CD4-positive, alpha-beta memory T cell (primary cell): ENCODE measurements at regions not wholly inside any gene's neighbourhood (a gene's known extent, or its start where the extent isn't known, plus 50 kb on each side); places are given as distances from the start of the nearest gene placed in this dataset.

ENCODE experiments used
- CTCF ChIA-PET: fragments of 350-600 bp; sonication (Branson Sonifier 250); formaldehyde crosslinking; loops from one replicate; lab custom pipeline; 2021; ENCODE audit warnings: inconsistent platforms; ENCODE audit not compliant: partially characterized antibody; lab: Charles Lee
- POLR2A ChIA-PET: fragments of 350-600 bp; sonication (Branson Sonifier 250); formaldehyde crosslinking; loops from one replicate; lab custom pipeline; 2021; ENCODE audit not compliant: partially characterized antibody; lab: Charles Lee
- DNase-seq, 5 donors: peaks; one replicate each; pipeline versions ENCODE4 v3.0.0 to v3.0.0-alpha.2; 2020 to 2022; ENCODE audit warnings: mixed read lengths in 1 of 5
- H3K27ac ChIP-seq: one replicate; pipeline ENCODE4 v1.7.0; 2013; ENCODE audit warnings: low read depth, low read length
- H3K27me3 ChIP-seq: 2 replicates; pipeline ENCODE4 v1.7.0; 2013; ENCODE audit warnings: mild to moderate bottlenecking, low read length, moderate library complexity; ENCODE audit not compliant: insufficient read depth
- H3K36me3 ChIP-seq: 2 replicates; pipeline ENCODE4 v1.7.0; 2013; ENCODE audit warnings: mild to moderate bottlenecking, low read length, moderate library complexity; ENCODE audit not compliant: insufficient read depth
- H3K4me1 ChIP-seq: 2 replicates; pipeline ENCODE4 v1.7.0; 2013; ENCODE audit warnings: mild to moderate bottlenecking, low read length, moderate library complexity; ENCODE audit not compliant: insufficient read depth
- H3K4me3 ChIP-seq, 2 donors: one replicate each; pipeline ENCODE4 v1.7.0; 2013; ENCODE audit warnings: low read length in 2 of 2, mild to moderate bottlenecking in 1 of 2
- H3K9me3 ChIP-seq, 2 donors: one replicate each; pipeline ENCODE4 v1.7.0; 2013; ENCODE audit warnings: low read length in 2 of 2, control low read depth in 1 of 2; ENCODE audit not compliant: control insufficient read depth in 1 of 2
- H3K27ac Mint-ChIP-seq, 7 donors: one replicate each; pipeline ENCODE4 v1.8.0; 2020 to 2021; ENCODE audit warnings: mixed read lengths in 7 of 7, mild to moderate bottlenecking in 6 of 7, inconsistent platforms in 3 of 7, moderate library complexity in 3 of 7
- H3K27me3 Mint-ChIP-seq, 2 donors: one replicate each; pipeline ENCODE4 v1.8.0; 2020 to 2021; ENCODE audit warnings: mixed read lengths in 2 of 2
- H3K36me3 Mint-ChIP-seq, 2 donors: one replicate each; pipeline ENCODE4 v1.8.0; 2020 to 2021; ENCODE audit warnings: mixed read lengths in 2 of 2, inconsistent platforms in 1 of 2, mild to moderate bottlenecking in 1 of 2
- H3K4me1 Mint-ChIP-seq, 4 donors: one replicate each; pipeline ENCODE4 v1.8.0; 2020 to 2021; ENCODE audit warnings: mixed read lengths in 4 of 4, mild to moderate bottlenecking in 1 of 4
- H3K4me3 Mint-ChIP-seq, 8 donors: one replicate each; pipeline ENCODE4 v1.8.0; 2020 to 2021; ENCODE audit warnings: mixed read lengths in 8 of 8, mild to moderate bottlenecking in 7 of 8, moderate library complexity in 6 of 8, inconsistent platforms in 3 of 8
- H3K9me3 Mint-ChIP-seq, 8 donors: one replicate each; pipeline ENCODE4 v1.8.0; 2020 to 2021; ENCODE audit warnings: mixed read lengths in 8 of 8, mild to moderate bottlenecking in 5 of 8, inconsistent platforms in 3 of 8, moderate library complexity in 1 of 8
- intact Hi-C: fragments of 100-400 bp; cut with micrococcal nuclease; formaldehyde crosslinking; loops from one replicate; pipeline ENCODE4 v1.15.1; 2023

DNA sequence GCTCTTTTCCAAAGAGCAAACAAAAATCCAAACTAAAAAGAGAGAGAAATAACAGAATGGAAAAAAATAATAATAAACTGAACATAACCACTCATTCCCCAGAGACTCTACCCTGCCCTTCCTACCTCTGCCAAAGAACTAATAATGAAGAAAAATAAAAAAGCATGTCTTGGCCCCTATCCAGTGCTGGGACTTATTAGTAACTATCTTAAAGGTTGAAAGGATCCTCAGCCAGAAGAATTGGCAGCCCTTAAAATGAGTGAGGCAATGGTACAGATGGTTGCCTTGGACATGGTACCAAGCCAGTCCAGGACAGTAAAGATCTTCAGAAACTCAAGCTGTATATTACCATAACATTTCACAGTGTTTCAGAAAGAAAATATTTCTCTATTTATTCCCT is 279.3 kb downstream of the HACE1 start:
- H3K36me3 ChIP-seq = no peaks in the 10 kb centered on the region
- ChIA-PET CTCF (no interaction called here), POLR2A (no interaction called here)
- H3K36me3 Mint-ChIP-seq = no peaks in the 10 kb centered on the region
- no peaks in the 10 kb centered on the region for H3K4me1 ChIP-seq
- no peak overlapping the region for H3K4me3 Mint-ChIP-seq
- DNase-seq = no peak
- no peaks in the 10 kb centered on the region for H3K27me3 ChIP-seq
- no peak overlapping the region for H3K27ac ChIP-seq
- intact Hi-C loops = no loop called here
- peaks cover 0 to 6% of the 10 kb centered on the region in 2 donors for H3K27me3 Mint-ChIP-seq
- H3K9me3 Mint-ChIP-seq = peaks cover 0 to 2% (median 0%) of the 10 kb centered on the region in 8 donors
- H3K9me3 ChIP-seq = no peaks in the 10 kb centered on the region
- no peak overlapping the region for H3K27ac Mint-ChIP-seq
- H3K4me1 Mint-ChIP-seq = no peaks in the 10 kb centered on the region
- H3K4me3 ChIP-seq = no peak overlapping the region

DNA sequence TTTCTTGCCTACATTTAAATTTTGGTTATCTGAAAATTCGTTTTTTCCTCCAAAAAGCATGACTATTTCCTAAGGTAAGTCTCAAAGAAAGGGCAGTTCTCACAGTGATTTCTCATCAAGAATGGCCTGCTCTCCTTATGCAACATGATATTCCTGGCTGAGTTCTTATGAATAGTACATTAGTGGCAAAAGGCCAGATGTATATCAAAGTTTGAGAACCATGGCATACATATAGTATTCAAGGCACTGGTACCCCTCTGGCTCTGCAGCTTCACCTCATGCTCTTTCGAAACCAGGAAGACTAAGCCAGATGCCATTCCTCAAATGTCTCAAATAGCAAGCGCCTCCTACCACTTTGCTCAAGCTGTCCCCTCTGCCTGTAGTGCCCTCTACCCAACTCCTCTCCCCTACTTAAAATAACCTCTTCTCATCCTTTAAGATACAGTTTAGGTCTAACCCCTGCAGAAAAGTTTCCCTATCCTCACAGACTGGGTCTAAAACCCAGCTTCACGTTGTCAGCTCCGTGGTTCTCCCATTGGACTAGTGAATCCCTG is 280.3 kb downstream of the HACE1 start:
- DNase-seq = no peak
- no peak overlapping the region for H3K27ac ChIP-seq
- Mint-ChIP-seq H3K4me1 (no peaks in the 10 kb centered on the region), H3K27me3 (peaks cover 0 to 6% of the 10 kb centered on the region in 2 donors), H3K27ac (no peak overlapping the region), H3K4me3 (no peak overlapping the region), H3K9me3 (peaks cover 0 to 2% (median 0%) of the 10 kb centered on the region in 8 donors), H3K36me3 (no peaks in the 10 kb centered on the region)
- CTCF ChIA-PET = no interaction called here
- H3K36me3 ChIP-seq = no peaks in the 10 kb centered on the region
- intact Hi-C loops = no loop called here
- no peaks in the 10 kb centered on the region for H3K9me3 ChIP-seq
- POLR2A ChIA-PET = no interaction called here
- no peaks in the 10 kb centered on the region for H3K4me1 ChIP-seq
- H3K4me3 ChIP-seq = no peak overlapping the region
- no peaks in the 10 kb centered on the region for H3K27me3 ChIP-seq

DNA sequence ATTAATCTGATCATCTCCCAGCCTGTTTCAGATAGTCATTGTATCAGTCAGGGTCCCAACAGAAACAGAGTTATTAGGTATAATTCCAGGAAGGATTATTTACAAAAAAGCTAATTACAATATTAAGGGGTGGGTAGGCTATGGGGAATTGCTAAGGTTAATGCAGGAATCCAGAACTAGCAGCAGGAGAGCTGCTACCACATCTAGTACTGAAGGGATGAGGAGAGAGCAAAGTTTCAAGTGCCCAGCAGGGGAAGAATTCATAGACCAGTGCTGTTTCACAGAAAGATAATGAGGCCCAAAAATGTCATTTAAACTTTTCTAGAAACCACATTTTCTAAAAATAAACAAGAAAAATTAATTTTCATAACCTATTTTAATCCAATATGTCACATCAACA is 284.2 kb downstream of the HACE1 start:
- Histone ChIP-seq H3K27ac (no peak overlapping the region), H3K36me3 (no peaks in the 10 kb centered on the region), H3K4me1 (no peaks in the 10 kb centered on the region), H3K4me3 (no peak overlapping the region), H3K9me3 (no peaks in the 10 kb centered on the region), H3K27me3 (no peaks in the 10 kb centered on the region)
- Mint-ChIP-seq H3K27me3 (peaks cover 0 to 4% of the 10 kb centered on the region in 2 donors), H3K4me1 (no peaks in the 10 kb centered on the region), H3K4me3 (no peak overlapping the region), H3K27ac (no peak overlapping the region), H3K36me3 (no peaks in the 10 kb centered on the region), H3K9me3 (no peaks in the 10 kb centered on the region)
- no peak for DNase-seq
- ChIA-PET CTCF (no interaction called here), POLR2A (no interaction called here)
- intact Hi-C loops = no loop called here

DNA sequence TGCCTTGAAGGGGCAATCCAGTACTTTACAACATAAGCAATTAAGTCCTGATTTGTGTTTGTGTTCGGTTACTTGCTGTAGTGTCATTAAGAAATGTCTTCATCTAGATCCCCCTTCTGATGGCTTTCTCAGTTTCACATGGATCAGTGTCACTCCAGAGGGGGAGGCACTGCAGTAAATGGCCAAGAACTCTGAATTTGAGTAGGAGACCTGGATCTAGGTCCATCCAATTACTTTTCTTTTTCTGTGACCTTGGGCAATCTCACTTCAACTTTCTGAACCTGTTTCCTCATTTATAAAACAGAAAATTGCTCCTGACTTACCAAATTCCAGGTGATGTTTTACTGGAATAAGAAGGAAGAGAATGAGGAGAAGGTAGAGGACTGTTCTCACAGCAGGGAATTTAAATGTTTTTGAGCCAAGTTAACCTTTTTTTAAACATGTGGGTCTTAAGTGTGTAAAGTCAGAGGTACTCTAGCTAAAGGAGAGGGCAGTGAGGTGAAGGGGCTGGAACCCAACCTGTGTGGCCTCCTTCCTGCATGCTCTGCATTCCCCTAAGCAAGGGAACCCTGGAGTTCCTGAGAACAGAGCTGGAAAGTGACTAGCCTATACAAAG is 285.5 kb downstream of the HACE1 start:
- no peaks in the 10 kb centered on the region for H3K4me1 Mint-ChIP-seq
- H3K27me3 Mint-ChIP-seq = peaks cover 0 to 1% of the 10 kb centered on the region in 2 donors
- intact Hi-C loops = no loop called here
- POLR2A ChIA-PET = no interaction called here
- Histone ChIP-seq H3K9me3 (no peaks in the 10 kb centered on the region), H3K36me3 (no peaks in the 10 kb centered on the region), H3K27ac (no peak overlapping the region), H3K4me3 (no peak overlapping the region), H3K27me3 (no peaks in the 10 kb centered on the region), H3K4me1 (no peaks in the 10 kb centered on the region)
- no peak for DNase-seq
- no peak overlapping the region for H3K4me3 Mint-ChIP-seq
- CTCF ChIA-PET = no interaction called here
- H3K9me3 Mint-ChIP-seq = peaks cover 0 to 2% (median 0%) of the 10 kb centered on the region in 8 donors
- H3K36me3 Mint-ChIP-seq = no peaks in the 10 kb centered on the region
- no peak overlapping the region for H3K27ac Mint-ChIP-seq

DNA sequence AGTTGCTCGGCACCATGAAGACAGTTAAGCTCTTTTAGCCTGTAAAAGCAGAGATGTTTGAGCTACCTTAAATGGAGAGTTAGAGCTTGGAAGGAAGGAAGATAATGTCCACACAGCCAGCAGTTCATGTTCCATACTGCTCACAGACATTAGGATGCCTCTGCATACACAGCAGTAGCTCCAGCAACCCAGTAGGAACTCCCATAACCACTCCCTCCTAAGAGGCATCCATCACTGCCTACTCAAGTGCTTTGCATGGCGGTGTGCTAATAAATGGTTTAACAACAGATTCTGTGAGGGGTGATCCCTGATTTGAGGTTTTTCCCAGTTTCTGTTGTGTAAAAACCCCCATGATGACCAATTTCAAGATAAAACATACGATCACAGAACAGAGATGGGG is 286.4 kb downstream of the HACE1 start:
- Mint-ChIP-seq H3K4me1 (no peaks in the 10 kb centered on the region), H3K9me3 (peaks cover 0 to 4% (median 0%) of the 10 kb centered on the region in 8 donors), H3K36me3 (no peaks in the 10 kb centered on the region), H3K27me3 (peaks cover 0 to 1% of the 10 kb centered on the region in 2 donors), H3K4me3 (no peak overlapping the region), H3K27ac (no peak overlapping the region)
- H3K36me3 ChIP-seq = no peaks in the 10 kb centered on the region
- H3K4me1 ChIP-seq = no peaks in the 10 kb centered on the region
- intact Hi-C loops = no loop called here
- no peak overlapping the region for H3K27ac ChIP-seq
- H3K9me3 ChIP-seq = no peaks in the 10 kb centered on the region
- H3K4me3 ChIP-seq = no peak overlapping the region
- ChIA-PET POLR2A (no interaction called here), CTCF (no interaction called here)
- H3K27me3 ChIP-seq = no peaks in the 10 kb centered on the region
- DNase-seq = no peak

DNA sequence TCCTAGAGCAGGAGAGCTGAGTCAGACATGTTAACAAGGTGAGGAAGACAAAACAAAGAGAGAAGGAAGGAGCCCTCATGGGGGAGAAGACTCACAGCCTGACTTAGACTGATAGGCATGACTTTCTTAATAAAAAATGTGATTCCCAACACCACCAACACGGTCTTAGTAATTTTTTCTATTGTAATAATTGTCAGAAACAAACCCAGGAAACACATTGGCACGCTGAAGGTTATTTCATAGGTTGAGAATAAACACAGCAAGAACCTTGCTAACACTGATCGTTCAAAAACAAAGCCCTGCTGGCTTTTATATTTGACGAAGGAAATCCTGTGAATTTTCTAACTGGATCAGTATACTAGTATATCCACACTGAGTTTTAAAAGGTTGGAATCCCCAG is 286.8 kb downstream of the HACE1 start:
- ChIA-PET POLR2A (no interaction called here), CTCF (no interaction called here)
- Mint-ChIP-seq H3K4me3 (no peak overlapping the region), H3K9me3 (peaks cover 0 to 4% (median 0%) of the 10 kb centered on the region in 8 donors), H3K36me3 (no peaks in the 10 kb centered on the region), H3K4me1 (no peaks in the 10 kb centered on the region), H3K27me3 (peaks cover 0 to 1% of the 10 kb centered on the region in 2 donors), H3K27ac (no peak overlapping the region)
- Histone ChIP-seq H3K27me3 (no peaks in the 10 kb centered on the region), H3K4me3 (no peak overlapping the region), H3K9me3 (no peaks in the 10 kb centered on the region), H3K4me1 (no peaks in the 10 kb centered on the region), H3K27ac (no peak overlapping the region), H3K36me3 (no peaks in the 10 kb centered on the region)
- no peak for DNase-seq
- intact Hi-C loops = no loop called here

DNA sequence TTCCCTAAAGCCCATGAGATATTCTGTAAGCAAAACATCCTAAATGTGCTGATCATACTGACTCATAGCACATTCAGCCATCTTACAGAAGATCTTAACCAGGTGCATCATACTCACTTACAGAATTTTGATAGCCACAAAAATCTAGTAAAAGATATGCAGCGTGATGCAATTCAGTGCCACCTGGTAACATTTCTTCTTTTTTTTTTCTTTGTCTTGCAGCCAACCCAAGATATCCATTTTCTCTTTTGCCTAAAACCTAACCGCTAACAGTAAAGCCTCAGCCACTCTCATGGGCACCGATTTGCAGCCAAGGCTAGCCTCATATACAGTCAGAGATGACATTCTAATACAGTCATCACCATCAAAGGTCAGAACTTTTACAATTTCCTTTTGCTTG is 293.3 kb downstream of the HACE1 start:
- H3K27me3 ChIP-seq = no peaks in the 10 kb centered on the region
- no peak overlapping the region for H3K4me3 ChIP-seq
- H3K4me1 ChIP-seq = no peaks in the 10 kb centered on the region
- Mint-ChIP-seq H3K9me3 (peaks cover 0 to 4% (median 0%) of the 10 kb centered on the region in 8 donors), H3K27me3 (no peaks in the 10 kb centered on the region), H3K27ac (no peak overlapping the region), H3K36me3 (no peaks in the 10 kb centered on the region), H3K4me3 (no peak overlapping the region), H3K4me1 (peaks cover 0 to 4% (median 3%) of the 10 kb centered on the region in 4 donors)
- no peak for DNase-seq
- H3K9me3 ChIP-seq = no peaks in the 10 kb centered on the region
- ChIA-PET POLR2A (no interaction called here), CTCF (no interaction called here)
- no peak overlapping the region for H3K27ac ChIP-seq
- H3K36me3 ChIP-seq = no peaks in the 10 kb centered on the region
- intact Hi-C loops = no loop called here
